Colonic mucosa (tissue), 4 donors: ENCODE measurements at regions not wholly inside any gene's neighbourhood (a gene's known extent, or its start where the extent isn't known, plus 50 kb on each side); places are given as distances from the start of the nearest gene placed in this dataset.

Experiments used
- DNase-seq: peaks from one replicate; pipeline ENCODE4 v3.0.0-alpha.2; 2020
- H3K27ac ChIP-seq: fragments of 200-600 bp; one replicate; pipeline ENCODE4 v1.8.0; 2021
- H3K27me3 ChIP-seq: fragments of 200-600 bp; one replicate; pipeline ENCODE4 v1.8.0; 2021
- H3K36me3 ChIP-seq: fragments of 200-600 bp; one replicate; pipeline ENCODE4 v1.8.0; 2021
- H3K4me1 ChIP-seq: fragments of 200-600 bp; one replicate; pipeline ENCODE4 v1.8.0; 2021; ENCODE audit warnings: mild to moderate bottlenecking
- H3K4me3 ChIP-seq: fragments of 200-600 bp; one replicate; pipeline ENCODE4 v1.8.0; 2021
- H3K9ac ChIP-seq, 2 donors: one replicate each; pipeline ENCODE4 v1.7.0; 2013; ENCODE audit warnings: control low read depth in 2 of 2, low read depth in 2 of 2, low read length in 2 of 2
- H3K9me3 ChIP-seq: fragments of 200-600 bp; one replicate; pipeline ENCODE4 v1.8.0; 2021
- intact Hi-C: fragments of 100-400 bp; cut with DNase I; formaldehyde crosslinking; loops from one replicate; pipeline ENCODE4 v1.14.1; 2022
- TF ChIP-seq, protein P1 (sequence below): fragments of 200-600 bp; IDR thresholded peaks from one replicate; pipeline ENCODE4 v1.8.0; 2022; ENCODE audit warnings: antibody characterized with exemption, mild to moderate bottlenecking
- donor health status: healthy.
- donor health status: DM: no; HTN: no; CAD: no.
- donor health status: DM: no; HTN: no; CAD: no.

DNA sequence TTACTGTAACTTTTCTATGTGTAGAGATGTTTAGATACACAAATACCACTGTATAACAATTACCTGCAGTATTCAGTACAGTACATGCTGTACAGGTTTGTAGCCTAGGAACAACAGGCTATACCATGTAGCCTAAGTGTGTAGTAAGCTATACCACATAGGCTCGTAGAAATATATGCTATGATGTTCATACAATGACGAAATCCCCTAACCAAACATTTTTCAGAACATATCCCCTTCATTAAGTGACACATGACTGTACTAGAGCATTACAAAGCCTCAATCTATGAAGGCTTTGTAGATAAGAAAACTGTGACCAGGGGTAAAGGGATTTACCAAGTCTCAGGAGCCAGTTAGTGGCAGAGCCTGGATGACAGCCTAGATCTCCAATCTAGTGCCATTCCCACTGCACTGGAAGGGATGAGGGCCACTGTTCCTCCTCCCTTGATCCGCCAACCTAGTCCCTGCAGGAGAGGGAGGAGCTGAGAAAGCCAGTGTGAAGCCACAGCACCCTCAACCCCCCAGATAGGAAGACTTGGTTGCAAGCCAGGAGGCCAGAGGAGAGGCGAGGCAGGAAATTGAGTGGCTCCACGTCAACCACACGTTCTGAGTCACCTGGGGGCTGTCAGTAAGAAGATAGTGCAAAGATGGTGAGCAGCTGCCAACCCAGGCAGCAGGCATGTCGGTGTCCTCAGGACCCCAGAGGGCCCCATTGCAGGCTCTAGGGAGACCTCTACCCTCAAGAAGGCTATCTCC lies 227.7 kb downstream of the BCOR start:
- H3K9ac ChIP-seq, result no peak overlapping the region
- H3K27me3 ChIP-seq, result no peaks in the 10 kb centered on the region
- H3K36me3 ChIP-seq, result no peaks in the 10 kb centered on the region
- DNase-seq, result no peak
- no peak overlapping the region for H3K4me3 ChIP-seq
- no peaks in the 10 kb centered on the region for H3K9me3 ChIP-seq
- no peak overlapping the region for H3K27ac ChIP-seq
- intact Hi-C loops, result no loop called here
- no peaks in the 10 kb centered on the region for H3K4me1 ChIP-seq
- TF ChIP-seq, protein P1, sequence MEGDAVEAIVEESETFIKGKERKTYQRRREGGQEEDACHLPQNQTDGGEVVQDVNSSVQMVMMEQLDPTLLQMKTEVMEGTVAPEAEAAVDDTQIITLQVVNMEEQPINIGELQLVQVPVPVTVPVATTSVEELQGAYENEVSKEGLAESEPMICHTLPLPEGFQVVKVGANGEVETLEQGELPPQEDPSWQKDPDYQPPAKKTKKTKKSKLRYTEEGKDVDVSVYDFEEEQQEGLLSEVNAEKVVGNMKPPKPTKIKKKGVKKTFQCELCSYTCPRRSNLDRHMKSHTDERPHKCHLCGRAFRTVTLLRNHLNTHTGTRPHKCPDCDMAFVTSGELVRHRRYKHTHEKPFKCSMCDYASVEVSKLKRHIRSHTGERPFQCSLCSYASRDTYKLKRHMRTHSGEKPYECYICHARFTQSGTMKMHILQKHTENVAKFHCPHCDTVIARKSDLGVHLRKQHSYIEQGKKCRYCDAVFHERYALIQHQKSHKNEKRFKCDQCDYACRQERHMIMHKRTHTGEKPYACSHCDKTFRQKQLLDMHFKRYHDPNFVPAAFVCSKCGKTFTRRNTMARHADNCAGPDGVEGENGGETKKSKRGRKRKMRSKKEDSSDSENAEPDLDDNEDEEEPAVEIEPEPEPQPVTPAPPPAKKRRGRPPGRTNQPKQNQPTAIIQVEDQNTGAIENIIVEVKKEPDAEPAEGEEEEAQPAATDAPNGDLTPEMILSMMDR, result no peak

DNA sequence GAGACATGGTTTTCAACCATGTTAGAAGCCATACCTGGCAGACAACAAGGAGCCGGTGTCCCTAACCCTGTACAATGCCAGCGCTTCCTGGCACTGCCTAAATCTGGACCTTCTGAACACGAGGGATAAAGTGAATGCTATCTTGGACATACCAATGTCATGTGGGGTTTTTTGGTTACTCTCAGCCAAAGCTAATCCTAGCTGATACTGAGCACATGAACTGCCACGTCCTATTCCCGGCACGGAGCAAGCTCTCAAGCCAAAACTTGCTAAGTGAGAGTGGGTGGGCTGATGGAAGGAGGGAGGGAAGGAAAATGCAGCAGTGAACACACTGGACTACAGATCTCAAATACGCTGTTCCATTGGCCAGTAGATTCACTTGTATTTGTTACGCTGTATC lies 226.1 kb downstream of the BCOR start:
- Histone ChIP-seq H3K27ac (no peak overlapping the region), H3K27me3 (peaks cover 3% of the 10 kb centered on the region), H3K4me3 (no peak overlapping the region), H3K36me3 (no peaks in the 10 kb centered on the region), H3K9me3 (no peaks in the 10 kb centered on the region), H3K9ac (no peak overlapping the region), H3K4me1 (no peaks in the 10 kb centered on the region)
- DNase-seq, result no peak
- TF ChIP-seq, protein P1, result no peak
- intact Hi-C loops, result no loop called here

DNA sequence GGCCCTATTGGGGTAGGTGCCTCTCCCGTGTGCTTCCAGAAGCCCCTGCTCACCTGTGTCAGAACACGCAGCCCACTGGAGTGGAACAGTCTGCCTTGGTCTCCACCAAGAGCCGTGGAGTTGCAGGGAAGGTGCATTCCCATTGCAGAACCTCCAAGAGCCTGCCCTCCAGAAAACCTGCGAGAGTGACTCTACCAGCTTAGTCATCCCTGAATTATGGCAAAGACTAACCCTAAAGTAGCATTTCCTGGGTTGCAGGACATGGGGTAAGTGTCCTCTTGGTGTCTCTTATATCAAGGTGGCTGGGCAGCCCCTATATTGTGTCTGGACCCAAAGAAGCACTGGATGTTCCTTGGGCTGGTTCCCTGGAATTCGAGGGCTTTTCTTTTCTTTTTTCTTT lies 224.6 kb downstream of the BCOR start:
- no peak for DNase-seq
- Histone ChIP-seq H3K9me3 (no peaks in the 10 kb centered on the region), H3K27me3 (peaks cover 3% of the 10 kb centered on the region), H3K4me3 (no peak overlapping the region), H3K27ac (no peak overlapping the region), H3K36me3 (no peaks in the 10 kb centered on the region), H3K9ac (no peak overlapping the region), H3K4me1 (no peaks in the 10 kb centered on the region)
- TF ChIP-seq, protein P1, result no peak
- intact Hi-C loops, result no loop called here

DNA sequence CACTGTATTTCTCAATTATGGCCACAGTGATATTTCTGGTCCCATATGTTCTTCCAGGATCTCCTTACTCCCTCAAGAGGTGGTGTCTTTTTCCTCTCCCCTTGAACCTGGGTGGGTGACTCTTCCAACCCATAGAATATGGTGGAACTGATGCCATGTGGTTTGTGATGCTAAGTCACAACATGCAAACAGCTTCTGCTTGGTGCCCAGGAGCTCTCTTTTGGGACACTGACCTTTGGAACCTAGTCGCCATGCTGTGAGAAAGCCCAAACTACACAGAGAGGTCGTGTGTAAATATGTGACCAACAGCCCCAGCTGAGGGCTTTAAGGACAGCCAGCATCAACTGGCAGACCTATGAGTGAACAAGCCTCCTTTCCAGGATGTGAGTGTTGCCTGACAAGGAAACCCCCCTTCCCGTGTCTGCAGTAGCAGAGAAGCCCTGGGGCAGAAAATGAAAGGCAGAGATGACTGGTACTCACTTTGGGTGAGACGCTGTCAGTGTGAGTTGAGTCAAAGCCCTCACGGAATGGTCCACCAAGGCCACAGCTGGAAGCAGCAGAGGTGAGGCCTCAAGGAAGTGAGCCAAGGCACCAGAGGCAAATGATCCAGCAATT lies 223.4 kb downstream of the BCOR start:
- no peaks in the 10 kb centered on the region for H3K9me3 ChIP-seq
- no peaks in the 10 kb centered on the region for H3K4me1 ChIP-seq
- TF ChIP-seq, protein P1, result no peak
- H3K27ac ChIP-seq, result no peak overlapping the region
- intact Hi-C loops, result no loop called here
- no peak overlapping the region for H3K9ac ChIP-seq
- H3K27me3 ChIP-seq, result peaks cover 3% of the 10 kb centered on the region
- no peaks in the 10 kb centered on the region for H3K36me3 ChIP-seq
- no peak for DNase-seq
- no peak overlapping the region for H3K4me3 ChIP-seq

DNA sequence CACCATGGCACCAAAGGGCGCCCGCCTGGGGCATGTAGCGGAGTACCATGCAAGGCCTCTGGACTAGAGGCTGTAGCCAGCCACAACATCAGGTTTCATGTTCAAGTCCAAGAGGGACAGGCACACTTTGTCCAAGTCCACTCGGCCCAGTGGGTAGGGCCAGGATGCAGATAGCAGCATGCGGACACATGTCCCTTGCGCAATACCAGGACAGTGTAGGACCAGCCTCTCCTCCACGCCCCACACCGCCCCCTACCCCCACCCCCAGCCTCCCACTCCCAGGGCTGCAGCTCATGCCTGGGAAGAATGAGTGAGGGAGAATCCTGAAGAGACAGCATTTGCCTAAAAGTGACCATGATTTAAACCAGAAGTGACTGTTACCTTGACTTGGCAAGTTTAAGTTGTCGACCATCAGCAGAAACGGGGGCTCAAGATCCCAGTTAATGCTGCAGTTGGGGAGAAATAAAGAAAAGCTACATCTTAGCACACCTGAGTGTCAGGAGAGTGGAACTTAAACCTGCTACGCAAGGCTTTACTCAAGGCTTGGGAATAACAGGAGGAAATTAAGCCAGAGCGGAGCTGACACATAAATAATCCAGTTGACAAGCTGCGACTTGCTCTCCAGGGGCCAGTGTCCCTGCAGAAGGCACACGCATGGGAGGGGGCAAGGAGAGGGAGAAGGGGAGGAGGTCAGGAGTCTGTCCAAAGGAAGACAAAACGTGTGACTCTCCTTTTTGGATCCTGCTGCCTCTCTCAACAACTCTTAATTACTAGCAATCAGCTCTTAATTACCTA lies 221.7 kb downstream of the BCOR start:
- Histone ChIP-seq H3K27ac (no peak overlapping the region), H3K36me3 (no peaks in the 10 kb centered on the region), H3K27me3 (peaks cover 3% of the 10 kb centered on the region), H3K9ac (no peak overlapping the region), H3K4me3 (no peak overlapping the region), H3K9me3 (no peaks in the 10 kb centered on the region), H3K4me1 (no peaks in the 10 kb centered on the region)
- TF ChIP-seq, protein P1, result no peak
- no peak for DNase-seq
- intact Hi-C loops, result no loop called here
